Breast epithelium (tissue), 3 donors: ENCODE measurements at regions not wholly inside any gene's neighbourhood (a gene's known extent, or its start where the extent isn't known, plus 50 kb on each side); places are given as distances from the start of the nearest gene placed in this dataset.

Experiments used
- CTCF ChIP-seq, 3 donors: fragments of 450-650 bp; IDR thresholded peaks; one replicate each; pipeline ENCODE4 v1.5.1; 2016 to 2017; ENCODE audit warnings: antibody characterized with exemption in 3 of 3, mild to moderate bottlenecking in 3 of 3, moderate library complexity in 3 of 3
- POLR2A ChIP-seq: fragments of 450-650 bp; IDR thresholded peaks from one replicate; pipeline ENCODE4 v1.6.1; 2016; ENCODE audit warnings: antibody characterized with exemption, mild to moderate bottlenecking, moderate library complexity
- POLR2AphosphoS5 ChIP-seq, 3 donors: sonication (generic); formaldehyde crosslinking; IDR thresholded peaks; one replicate each; pipeline ENCODE4 v1.6.1; 2017; ENCODE audit warnings: antibody characterized with exemption in 3 of 3

DNA sequence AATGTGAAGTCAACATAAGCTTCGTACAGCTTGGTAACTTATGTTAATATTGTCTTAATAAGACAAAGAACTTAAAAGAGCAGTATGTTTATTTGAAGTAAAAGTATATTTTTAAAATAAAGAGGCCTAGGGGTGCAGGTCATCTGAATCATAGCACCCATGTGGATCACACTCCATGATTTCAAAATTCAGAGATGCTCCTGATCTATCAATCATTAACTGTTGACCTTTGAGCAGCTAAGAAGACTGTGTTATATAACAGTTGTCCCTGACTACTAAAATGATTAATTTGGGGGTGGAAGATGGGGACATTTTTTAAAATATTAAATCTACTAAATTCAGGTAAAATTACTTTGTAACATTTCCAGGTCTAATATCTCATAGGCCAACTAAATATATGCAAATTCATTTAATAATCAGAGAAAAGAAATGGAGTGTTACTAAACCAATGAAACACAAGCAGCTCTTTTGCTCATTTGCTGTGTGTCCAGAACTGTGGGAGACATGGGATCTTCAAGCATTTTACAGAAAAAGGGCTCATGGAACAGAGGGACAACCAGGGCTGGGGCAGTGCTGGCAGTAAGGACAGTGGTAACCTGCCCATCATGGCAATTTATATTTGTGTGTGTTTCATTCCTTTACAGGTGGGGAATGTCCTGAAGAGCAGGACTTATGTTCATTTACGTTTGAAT is 120.7 kb upstream of the PCED1B start:
- TF ChIP-seq CTCF (IDR thresholded peaks at IDR 0.05) (no peak), POLR2A (no peak), POLR2AphosphoS5 (IDR thresholded peaks at IDR 0.05) (no peak)
